ENCODE measurements at regions not wholly inside any gene's neighbourhood (a gene's known extent, or its start where the extent isn't known, plus 50 kb on each side); places are given as distances from the start of the nearest gene placed in this dataset.
"Not testable (repeated sequence)": the region's sequence is repeated elsewhere in the genome, so short reads cannot be mapped to it uniquely, and the experiment has no call there.

DNA sequence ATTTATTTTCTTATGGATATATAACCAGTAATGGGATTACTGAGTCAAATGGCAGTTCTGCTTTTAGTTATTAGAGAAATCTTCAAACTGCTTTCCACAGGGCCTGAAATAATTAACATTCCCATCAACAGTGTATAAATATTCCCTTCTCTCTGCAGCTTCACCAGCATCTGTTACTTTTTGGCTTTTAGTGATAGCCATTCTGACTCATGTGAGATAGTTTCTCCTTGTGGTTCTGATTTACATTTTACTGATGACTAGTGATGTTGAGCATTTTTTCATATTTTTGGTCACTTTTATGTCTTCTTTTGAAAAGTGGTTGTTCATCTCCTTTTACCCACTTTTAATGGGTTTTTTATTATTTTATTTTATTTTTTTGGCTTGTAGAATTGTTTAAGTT lies 1290.3 kb upstream of the CDH9 start:
- DNase-seq (no peak), ATAC-seq (no peak)
- no peaks in the 10 kb centered on the region for H3K27me3 Mint-ChIP-seq (ENCODE audit: low read depth)
- no peaks in the 10 kb centered on the region for H3K4me1 Mint-ChIP-seq (ENCODE audit: low read depth)
- peaks cover 18% of the 10 kb centered on the region for H3K9me3 Mint-ChIP-seq
- no peaks in the 10 kb centered on the region for H3K36me3 Mint-ChIP-seq (ENCODE audit: insufficient read depth)
- no peak overlapping the region for H3K4me3 Mint-ChIP-seq

DNA sequence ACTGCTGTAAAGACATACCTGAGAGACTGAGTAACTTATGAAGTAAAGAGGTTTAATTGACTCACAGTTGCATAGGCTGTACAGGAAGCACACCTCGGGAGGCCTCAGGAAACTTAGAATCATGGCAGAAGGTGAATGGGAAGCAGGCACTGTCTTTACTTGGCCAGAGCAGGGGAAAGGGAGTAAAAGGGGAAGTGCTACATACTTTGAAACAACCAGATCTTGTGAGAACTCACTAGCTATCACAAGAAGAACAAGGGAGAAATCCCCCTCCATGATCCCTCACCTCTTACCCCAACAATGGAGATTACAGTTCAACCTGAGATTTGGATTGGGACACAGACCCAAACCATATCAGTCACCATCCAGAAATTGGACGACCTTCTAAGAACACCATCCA lies 1285.8 kb upstream of the CDH9 start:
- Mint-ChIP-seq H3K9me3 (peaks cover 6% of the 10 kb centered on the region), H3K36me3 (ENCODE audit: insufficient read depth) (no peaks in the 10 kb centered on the region), H3K4me3 (no peak overlapping the region), H3K27me3 (ENCODE audit: low read depth) (no peaks in the 10 kb centered on the region), H3K4me1 (ENCODE audit: low read depth) (no peaks in the 10 kb centered on the region)
- ATAC-seq (no peak), DNase-seq (no peak)

DNA sequence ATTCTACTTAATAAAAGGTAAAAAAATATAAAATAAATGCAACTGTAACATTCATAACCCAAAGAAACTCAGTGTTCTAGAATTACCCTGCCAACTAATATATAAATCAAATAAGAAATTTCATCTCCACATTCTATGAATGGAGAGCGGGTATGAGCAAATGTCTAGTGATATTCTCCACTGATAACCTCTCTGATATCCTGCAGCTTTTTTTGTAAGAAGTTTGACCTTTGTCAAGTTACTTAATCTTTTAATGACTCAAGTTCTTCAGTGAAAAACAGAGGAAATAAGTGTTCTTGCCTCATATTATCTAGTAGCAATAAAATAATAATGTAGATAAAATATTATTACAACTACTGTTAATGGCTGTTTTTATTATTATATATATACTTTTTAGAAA lies 1275.6 kb upstream of the CDH9 start:
- no peak overlapping the region for H3K4me3 Mint-ChIP-seq
- H3K9me3 Mint-ChIP-seq, result peaks cover 18% of the 10 kb centered on the region
- no peak for ATAC-seq
- H3K36me3 Mint-ChIP-seq (ENCODE audit: insufficient read depth), result no peaks in the 10 kb centered on the region
- DNase-seq, result no peak
- no peaks in the 10 kb centered on the region for H3K27me3 Mint-ChIP-seq (ENCODE audit: low read depth)
- H3K4me1 Mint-ChIP-seq (ENCODE audit: low read depth), result no peaks in the 10 kb centered on the region

DNA sequence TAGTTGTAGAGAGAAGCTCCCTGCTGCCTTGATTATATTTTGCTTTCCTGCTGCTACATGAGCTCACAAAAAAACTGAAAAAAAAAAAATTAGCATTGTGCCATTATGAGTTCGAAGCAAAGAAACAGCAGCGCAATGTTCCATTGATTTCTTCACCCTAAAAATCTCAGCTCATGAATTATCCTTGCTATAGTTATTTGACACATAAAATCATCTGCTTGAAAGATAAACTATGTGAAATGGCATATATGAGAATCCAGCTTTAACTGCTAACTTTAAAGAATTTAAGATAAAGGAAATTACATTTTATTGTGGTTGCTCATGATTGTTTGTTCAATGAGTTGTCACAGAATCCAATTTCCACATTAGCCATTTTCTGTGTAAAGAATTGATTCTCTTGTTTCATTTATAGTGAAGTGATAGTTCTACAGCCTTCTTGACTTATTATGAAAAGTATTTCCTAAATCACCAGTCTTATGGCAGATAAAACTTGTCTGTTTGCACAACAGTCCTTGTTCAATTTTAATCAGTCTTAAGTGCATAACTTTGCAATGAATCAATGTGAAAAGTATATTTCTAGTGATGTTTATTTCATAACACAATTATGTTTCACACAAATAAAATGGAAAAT lies 1275.0 kb upstream of the CDH9 start:
- no peak overlapping the region for H3K4me3 Mint-ChIP-seq
- H3K9me3 Mint-ChIP-seq, result peaks cover 13% of the 10 kb centered on the region
- DNase-seq (no peak), ATAC-seq (no peak)
- no peaks in the 10 kb centered on the region for H3K36me3 Mint-ChIP-seq (ENCODE audit: insufficient read depth)
- no peaks in the 10 kb centered on the region for H3K4me1 Mint-ChIP-seq (ENCODE audit: low read depth)
- no peaks in the 10 kb centered on the region for H3K27me3 Mint-ChIP-seq (ENCODE audit: low read depth)

DNA sequence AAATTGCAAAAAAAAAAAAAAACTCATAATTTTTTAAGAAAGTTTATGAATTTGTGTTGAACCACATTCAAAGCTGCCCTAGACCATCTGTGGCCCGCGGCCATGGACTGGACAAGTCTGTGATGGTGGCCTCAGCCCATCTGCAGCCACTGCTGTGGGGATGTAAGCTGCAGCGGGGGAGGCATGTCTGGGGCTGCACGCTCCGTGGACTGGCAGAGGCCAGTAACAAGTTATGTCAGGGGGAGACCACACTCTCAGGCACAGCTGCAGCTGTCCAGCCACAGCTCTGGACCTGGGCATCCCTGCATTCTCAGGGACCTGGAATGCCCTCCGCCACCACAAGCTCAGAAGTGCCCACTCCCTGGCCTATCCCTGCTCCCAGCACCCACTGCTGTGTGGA lies 1272.3 kb upstream of the CDH9 start:
- no peak for DNase-seq
- Mint-ChIP-seq H3K36me3 (ENCODE audit: insufficient read depth) (no peaks in the 10 kb centered on the region), H3K9me3 (peaks cover 11% of the 10 kb centered on the region), H3K4me3 (no peak overlapping the region), H3K27me3 (ENCODE audit: low read depth) (no peaks in the 10 kb centered on the region), H3K4me1 (ENCODE audit: low read depth) (no peaks in the 10 kb centered on the region)
- ATAC-seq, result no peak

DNA sequence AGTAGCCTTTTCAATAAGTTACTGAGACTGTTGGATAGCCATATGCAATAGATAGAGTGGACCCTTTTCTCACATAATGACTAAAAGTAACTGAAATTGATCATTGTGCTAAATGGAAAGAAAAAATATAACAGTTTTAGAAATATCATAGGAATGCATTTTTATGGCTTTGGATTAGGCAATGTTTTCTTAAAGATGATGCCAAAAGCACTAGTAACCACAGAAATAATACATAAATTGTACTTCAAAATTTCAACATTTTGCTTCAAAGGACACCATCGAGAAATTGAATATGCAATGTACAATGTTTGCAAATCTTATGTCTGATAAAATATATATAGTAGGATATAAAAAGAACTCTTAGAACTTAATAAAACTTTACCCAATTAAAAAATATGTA lies 1267.5 kb upstream of the CDH9 start:
- Mint-ChIP-seq H3K4me1 (ENCODE audit: low read depth) (no peaks in the 10 kb centered on the region), H3K9me3 (peaks cover 6% of the 10 kb centered on the region), H3K36me3 (ENCODE audit: insufficient read depth) (no peaks in the 10 kb centered on the region), H3K4me3 (no peak overlapping the region), H3K27me3 (ENCODE audit: low read depth) (no peaks in the 10 kb centered on the region)
- ATAC-seq (no peak), DNase-seq (no peak)

DNA sequence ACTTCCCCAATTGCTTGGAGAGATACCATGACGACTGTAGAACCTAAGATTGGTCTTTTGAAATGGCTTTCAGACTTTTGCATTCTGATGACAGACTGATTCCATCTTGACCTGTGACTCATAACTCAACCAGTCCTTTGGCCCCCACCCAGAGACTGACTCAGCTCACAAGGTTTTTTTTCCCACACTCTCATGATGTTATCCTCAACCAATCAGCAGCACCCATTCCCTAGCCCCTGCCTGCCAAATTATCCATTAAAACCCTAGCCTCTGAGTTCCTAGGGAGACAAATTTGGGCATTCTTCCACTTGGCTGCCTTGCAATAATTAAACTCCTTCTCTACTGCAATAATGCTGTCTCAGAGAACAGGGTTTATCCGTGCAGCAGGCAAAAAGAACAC lies 1263.3 kb upstream of the CDH9 start:
- no peaks in the 10 kb centered on the region for H3K27me3 Mint-ChIP-seq (ENCODE audit: low read depth)
- no peaks in the 10 kb centered on the region for H3K4me1 Mint-ChIP-seq (ENCODE audit: low read depth)
- no peak for ATAC-seq

DNA sequence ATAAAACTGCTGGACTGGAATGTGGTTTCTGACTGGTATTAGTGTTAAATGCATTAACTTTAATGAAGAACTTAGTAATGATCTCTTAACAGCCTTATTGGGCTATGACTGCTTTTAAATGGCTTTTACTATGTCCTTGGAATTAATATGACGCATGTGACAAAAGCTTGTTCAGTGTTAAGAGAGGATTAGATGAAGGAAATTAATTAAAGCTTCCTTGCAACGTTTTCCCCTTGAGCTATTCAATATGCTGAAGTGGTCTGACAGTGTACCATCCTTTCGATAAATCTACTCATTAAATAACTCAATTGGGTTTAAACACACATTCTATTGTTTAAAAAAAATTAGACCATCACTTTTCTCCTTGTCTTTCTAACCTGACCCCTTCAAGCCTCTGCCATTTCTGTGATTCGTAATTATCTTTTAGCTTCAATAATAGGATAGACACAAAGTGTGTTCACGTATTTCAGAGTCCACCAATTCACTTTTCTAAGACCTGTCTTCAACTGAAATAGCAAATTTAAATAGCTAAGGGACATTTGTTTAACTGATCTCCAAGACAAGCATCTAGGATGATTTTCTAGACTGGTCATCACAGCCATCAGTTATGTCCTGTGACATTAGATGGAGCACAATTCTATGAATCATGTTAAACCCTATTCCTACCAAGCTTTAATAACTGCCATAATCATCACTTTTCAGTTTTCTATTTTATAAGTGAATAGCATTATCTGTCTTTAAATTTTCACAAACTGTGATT lies 1258.0 kb upstream of the CDH9 start:
- H3K4me1 Mint-ChIP-seq (ENCODE audit: low read depth), result no peaks in the 10 kb centered on the region
- no peak for DNase-seq
- H3K27me3 Mint-ChIP-seq (ENCODE audit: low read depth), result no peaks in the 10 kb centered on the region
- peaks cover 13% of the 10 kb centered on the region for H3K9me3 Mint-ChIP-seq
- no peak for ATAC-seq
- H3K36me3 Mint-ChIP-seq (ENCODE audit: insufficient read depth), result no peaks in the 10 kb centered on the region
- H3K4me3 Mint-ChIP-seq, result no peak overlapping the region

More for the DNA sequence above, 1263.3 kb upstream of the CDH9 start:
- Mint-ChIP-seq H3K4me3 (no peak overlapping the region), H3K36me3 (ENCODE audit: insufficient read depth) (no peaks in the 10 kb centered on the region), H3K9me3 (peaks cover 9% of the 10 kb centered on the region)
- no peak for DNase-seq

DNA sequence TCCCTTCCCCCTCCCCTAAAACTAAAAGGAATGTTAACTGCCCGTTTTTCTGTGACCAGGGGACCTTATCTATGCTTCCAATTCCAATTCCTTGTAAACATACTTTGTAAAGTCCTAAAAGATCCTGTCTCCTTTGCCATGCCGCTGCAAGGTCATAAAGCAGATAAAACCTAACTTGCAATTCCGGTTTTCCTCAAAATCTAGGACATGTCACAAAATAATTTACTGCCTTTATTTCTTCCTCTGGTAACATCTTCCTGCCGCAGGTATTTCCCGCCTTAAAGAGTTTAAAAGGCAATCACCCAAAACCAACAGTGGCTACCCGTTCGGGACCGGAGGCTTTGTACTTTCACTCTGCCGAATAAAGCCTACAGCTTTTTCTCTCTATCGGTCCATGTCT lies 1248.6 kb upstream of the CDH9 start:
- H3K36me3 Mint-ChIP-seq (ENCODE audit: insufficient read depth); H3K4me3 Mint-ChIP-seq; DNase-seq; ATAC-seq; H3K4me1 Mint-ChIP-seq (ENCODE audit: low read depth); H3K9me3 Mint-ChIP-seq; H3K27me3 Mint-ChIP-seq (ENCODE audit: low read depth): not testable (repeated sequence)

DNA sequence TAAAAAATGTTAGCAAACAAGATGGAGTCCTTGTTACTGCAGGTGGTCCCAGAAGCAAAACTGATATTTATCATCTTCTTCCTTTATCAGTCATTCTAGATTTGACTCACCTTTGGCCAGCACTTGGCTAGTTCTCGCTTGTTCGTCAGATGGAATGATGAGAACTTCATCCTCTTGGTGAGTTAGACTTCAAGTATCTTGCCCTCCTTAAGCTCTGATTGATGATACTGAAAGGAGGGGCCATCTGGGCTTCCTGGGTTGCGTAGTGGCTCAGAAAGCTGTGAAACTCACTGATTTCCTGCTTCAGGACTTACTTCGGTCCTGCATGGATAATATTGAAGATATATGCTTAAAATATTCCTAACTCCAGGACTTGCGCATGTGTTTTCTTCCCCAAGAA lies 1248.2 kb upstream of the CDH9 start:
- Mint-ChIP-seq H3K36me3 (ENCODE audit: insufficient read depth) (no peaks in the 10 kb centered on the region), H3K9me3 (peaks cover 4% of the 10 kb centered on the region), H3K4me3 (no peak overlapping the region), H3K4me1 (ENCODE audit: low read depth) (no peaks in the 10 kb centered on the region), H3K27me3 (ENCODE audit: low read depth) (no peaks in the 10 kb centered on the region)
- ATAC-seq, result no peak
- no peak for DNase-seq

DNA sequence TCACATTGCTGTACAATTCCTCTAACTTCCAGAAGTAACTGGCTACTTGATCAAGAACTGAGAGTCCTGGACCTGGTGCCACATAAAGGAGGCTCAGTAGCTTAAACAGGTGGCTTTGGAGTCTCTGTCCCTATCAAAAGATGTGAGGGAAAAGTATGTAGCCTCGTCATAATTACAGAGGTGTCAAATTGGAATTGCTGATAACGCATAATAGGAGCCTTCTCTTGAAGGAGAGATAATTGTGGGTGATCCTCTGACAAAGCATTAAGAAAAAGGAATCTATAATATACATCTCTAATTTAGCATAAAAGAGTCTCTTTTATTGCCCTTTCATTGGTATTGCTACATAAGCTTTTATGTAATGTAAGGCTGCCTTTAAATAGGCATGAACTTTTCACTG lies 1246.4 kb upstream of the CDH9 start:
- no peak for ATAC-seq
- Mint-ChIP-seq H3K27me3 (ENCODE audit: low read depth) (no peaks in the 10 kb centered on the region), H3K4me1 (ENCODE audit: low read depth) (no peaks in the 10 kb centered on the region), H3K36me3 (ENCODE audit: insufficient read depth) (no peaks in the 10 kb centered on the region), H3K9me3 (peaks cover 9% of the 10 kb centered on the region), H3K4me3 (no peak overlapping the region)
- no peak for DNase-seq

DNA sequence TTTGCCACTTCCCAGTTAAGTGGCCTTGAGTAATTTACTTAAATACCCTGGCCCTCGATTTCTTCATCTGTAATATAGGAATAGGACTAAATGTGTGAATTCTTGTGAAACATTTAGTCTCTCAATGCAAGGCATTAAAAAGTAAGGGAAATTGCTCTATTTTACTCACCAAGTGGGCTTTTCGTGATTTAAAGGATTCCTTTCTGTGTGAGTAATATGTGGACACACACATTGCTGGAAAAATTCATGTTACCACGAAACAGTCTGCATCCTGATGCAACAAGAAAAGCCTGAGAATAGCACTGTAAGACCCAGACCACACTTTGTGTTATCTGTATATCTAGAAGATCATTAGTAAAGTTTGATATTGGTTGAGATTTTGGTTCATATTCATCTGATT lies 1243.0 kb upstream of the CDH9 start:
- DNase-seq (no peak), ATAC-seq (no peak)
- Mint-ChIP-seq H3K9me3 (peaks cover 9% of the 10 kb centered on the region), H3K27me3 (ENCODE audit: low read depth) (no peaks in the 10 kb centered on the region), H3K36me3 (ENCODE audit: insufficient read depth) (no peaks in the 10 kb centered on the region), H3K4me3 (no peak overlapping the region), H3K4me1 (ENCODE audit: low read depth) (no peaks in the 10 kb centered on the region)

DNA sequence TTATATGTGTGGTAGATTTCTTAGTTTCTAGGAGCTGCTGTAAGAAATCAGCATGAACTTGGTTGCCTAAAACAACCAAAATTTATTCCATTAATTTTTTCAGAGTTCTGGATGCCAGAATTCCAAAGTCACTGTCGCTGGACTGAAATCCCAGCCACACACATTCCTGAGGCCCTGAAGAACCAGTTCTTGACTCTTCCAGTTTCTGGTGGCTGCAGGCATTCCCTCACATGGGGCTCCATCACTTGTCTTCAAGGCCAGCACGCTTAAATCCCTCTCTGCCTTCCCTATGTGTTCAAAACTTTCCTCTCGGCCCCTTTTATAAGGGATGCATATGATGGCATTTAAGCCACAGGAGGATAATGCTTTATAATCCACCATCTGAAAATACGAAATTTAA lies 1237.5 kb upstream of the CDH9 start:
- no peak for DNase-seq
- no peaks in the 10 kb centered on the region for H3K36me3 Mint-ChIP-seq (ENCODE audit: insufficient read depth)
- no peak for ATAC-seq
- no peak overlapping the region for H3K4me3 Mint-ChIP-seq
- H3K9me3 Mint-ChIP-seq, result peaks cover 17% of the 10 kb centered on the region
- no peaks in the 10 kb centered on the region for H3K4me1 Mint-ChIP-seq (ENCODE audit: low read depth)
- no peaks in the 10 kb centered on the region for H3K27me3 Mint-ChIP-seq (ENCODE audit: low read depth)

DNA sequence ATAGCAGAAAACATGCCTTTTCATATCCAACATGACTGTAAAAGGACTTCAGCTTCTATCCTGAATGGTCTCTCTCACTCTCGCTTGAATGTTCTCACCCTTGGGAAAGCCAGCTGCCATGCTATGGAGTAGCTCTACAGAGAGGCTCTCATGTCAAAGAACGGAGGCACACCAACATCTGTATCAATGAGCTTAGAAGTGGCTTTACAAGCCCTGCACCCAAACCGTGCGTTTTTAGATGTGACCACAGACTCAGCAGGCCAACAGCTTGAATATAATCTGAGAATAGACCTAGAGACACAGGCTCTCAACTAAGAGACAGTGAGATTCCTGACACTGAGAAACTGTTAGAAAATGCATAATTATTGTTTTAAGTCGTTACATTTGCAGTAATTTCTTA lies 1231.6 kb upstream of the CDH9 start:
- DNase-seq (no peak), ATAC-seq (no peak)
- Mint-ChIP-seq H3K4me3 (no peak overlapping the region), H3K36me3 (ENCODE audit: insufficient read depth) (no peaks in the 10 kb centered on the region), H3K9me3 (peaks cover 23% of the 10 kb centered on the region), H3K4me1 (ENCODE audit: low read depth) (no peaks in the 10 kb centered on the region), H3K27me3 (ENCODE audit: low read depth) (no peaks in the 10 kb centered on the region)

DNA sequence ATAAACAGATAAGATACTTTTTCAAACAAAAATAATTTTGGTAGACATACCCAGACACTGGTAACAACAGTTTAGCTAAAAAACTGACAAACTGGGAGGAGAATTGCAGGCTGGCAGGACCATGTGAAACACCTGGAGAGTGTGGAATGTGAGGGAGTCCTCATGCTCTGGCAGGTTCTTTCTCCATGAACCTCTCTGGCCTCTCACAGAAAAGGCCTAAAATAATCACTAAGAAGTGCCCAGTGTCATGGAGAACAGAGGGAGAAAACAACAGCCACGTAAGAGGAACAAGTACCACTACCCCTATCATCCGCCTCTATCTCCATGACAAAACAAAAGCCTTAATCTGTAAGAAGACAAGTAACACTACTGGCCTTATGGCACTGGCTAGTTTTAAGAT lies 1227.5 kb upstream of the CDH9 start:
- H3K27me3 Mint-ChIP-seq (ENCODE audit: low read depth), result no peaks in the 10 kb centered on the region
- no peak overlapping the region for H3K4me3 Mint-ChIP-seq
- H3K4me1 Mint-ChIP-seq (ENCODE audit: low read depth), result no peaks in the 10 kb centered on the region
- DNase-seq, result no peak
- H3K9me3 Mint-ChIP-seq, result peaks cover 10% of the 10 kb centered on the region
- no peak for ATAC-seq
- H3K36me3 Mint-ChIP-seq (ENCODE audit: insufficient read depth), result no peaks in the 10 kb centered on the region

Data from activated T-cell treated with anti-CD3 and anti-CD28 coated beads, Interleukin-2, amount 50 U/mL, for 4 hours (primary cell).